GM10266 (cell line): ENCODE measurements at regions not wholly inside any gene's neighbourhood (a gene's known extent, or its start where the extent isn't known, plus 50 kb on each side); places are given as distances from the start of the nearest gene placed in this dataset.

Experiments used
- DNase-seq: peaks from one replicate; pipeline ENCODE4 v3.0.0; 2012; ENCODE audit errors: extremely low spot score
- CTCF ChIP-seq: IDR thresholded peaks from 2 replicates; pipeline ENCODE4 v1.5.1; 2012; ENCODE audit warnings: mild to moderate bottlenecking, low read depth; ENCODE audit not compliant: control insufficient read depth, insufficient read depth; ENCODE audit errors: missing control alignments

- no peak for DNase-seq
- TF ChIP-seq CTCF = no peak
Measured at GRCh38 chr10:117734731-117735405, 192.3 kb downstream of the EMX2 start.

GRCh38 chr10:117736655-117737054 is 194.1 kb downstream of the EMX2 start:
- no peak for DNase-seq
- TF ChIP-seq CTCF = no peak

- TF ChIP-seq CTCF = no peak
- no peak for DNase-seq
Measured at GRCh38 chr10:117740088-117740487, 197.5 kb downstream of the EMX2 start.

GRCh38 chr10:117740691-117741222 is 198.2 kb downstream of the EMX2 start:
- no peak for TF ChIP-seq CTCF
- DNase-seq = no peak

GRCh38 chr10:117741524-117741923 is 199.0 kb downstream of the EMX2 start:
- no peak for TF ChIP-seq CTCF
- DNase-seq = no peak

- no peak for DNase-seq
- TF ChIP-seq CTCF = no peak
Measured at GRCh38 chr10:117743509-117743908, 201.0 kb downstream of the EMX2 start.

- TF ChIP-seq CTCF = no peak
- DNase-seq = no peak
Measured at GRCh38 chr10:117745301-117745700, 202.8 kb downstream of the EMX2 start.
